Nephron progenitor cell (in vitro differentiated cells): ENCODE measurements at regions not wholly inside any gene's neighbourhood (a gene's known extent, or its start where the extent isn't known, plus 50 kb on each side); places are given as distances from the start of the nearest gene placed in this dataset.
A peak's percentile ranks its signal among the peaks of the same experiment; 100 is the strongest.

Experiments used
- DNase-seq: peaks from one replicate; pipeline ENCODE4 v3.0.0; 2021
- H3K27ac Mint-ChIP-seq: 2 replicates; pipeline ENCODE4 v1.8.0; 2021; ENCODE audit warnings: mild to moderate bottlenecking, moderate library complexity, mixed read lengths
- H3K27me3 Mint-ChIP-seq: 2 replicates; pipeline ENCODE4 v1.8.0; 2021; ENCODE audit warnings: mild to moderate bottlenecking, low read depth, mixed read lengths; ENCODE audit not compliant: poor library complexity
- H3K36me3 Mint-ChIP-seq: 2 replicates; pipeline ENCODE4 v1.8.0; 2021; ENCODE audit warnings: low read depth, mixed read lengths
- H3K4me1 Mint-ChIP-seq: 2 replicates; pipeline ENCODE4 v1.8.0; 2021; ENCODE audit warnings: mixed read lengths
- H3K4me3 Mint-ChIP-seq: 2 replicates; pipeline ENCODE4 v1.8.0; 2021; ENCODE audit warnings: mild to moderate bottlenecking, moderate library complexity, mixed read lengths
- H3K9me3 Mint-ChIP-seq: 2 replicates; pipeline ENCODE4 v1.8.0; 2021; ENCODE audit warnings: mild to moderate bottlenecking, moderate library complexity, mixed read lengths
- CTCF ChIP-seq: fragments of 200-600 bp; sonication (generic); IDR thresholded peaks from 2 replicates; pipeline ENCODE4 v1.5.0; 2021; ENCODE audit warnings: antibody characterized with exemption

- Mint-ChIP-seq H3K27ac (no peak overlapping the region), H3K4me1 (no peaks in the 10 kb centered on the region), H3K9me3 (no peaks in the 10 kb centered on the region), H3K27me3 (peaks cover 4% of the 10 kb centered on the region), H3K4me3 (no peak overlapping the region), H3K36me3 (no peaks in the 10 kb centered on the region)
- TF ChIP-seq CTCF: no peak
- DNase-seq: no peak
Measured at GRCh38 chr12:41684997-41685396, 459.7 kb downstream of the GXYLT1 start.

- Mint-ChIP-seq H3K4me1 (no peaks in the 10 kb centered on the region), H3K27me3 (peaks cover 4% of the 10 kb centered on the region), H3K27ac (no peak overlapping the region), H3K36me3 (no peaks in the 10 kb centered on the region), H3K9me3 (peaks cover 1% of the 10 kb centered on the region), H3K4me3 (no peak overlapping the region)
- TF ChIP-seq CTCF: no peak
- no peak for DNase-seq
Measured at GRCh38 chr12:41683513-41684240, 461.0 kb downstream of the GXYLT1 start.

GRCh38 chr12:41683023-41683422 lies 461.7 kb downstream of the GXYLT1 start:
- Mint-ChIP-seq H3K4me1 (no peaks in the 10 kb centered on the region), H3K27ac (no peak overlapping the region), H3K9me3 (peaks cover 6% of the 10 kb centered on the region), H3K4me3 (no peak overlapping the region), H3K36me3 (no peaks in the 10 kb centered on the region), H3K27me3 (peaks cover 4% of the 10 kb centered on the region)
- no peak for DNase-seq
- no peak for TF ChIP-seq CTCF

GRCh38 chr12:41681898-41682297 lies 462.8 kb downstream of the GXYLT1 start:
- Mint-ChIP-seq H3K9me3 (peaks cover 6% of the 10 kb centered on the region), H3K4me1 (no peaks in the 10 kb centered on the region), H3K4me3 (no peak overlapping the region), H3K27ac (no peak overlapping the region), H3K27me3 (peaks cover 4% of the 10 kb centered on the region), H3K36me3 (no peaks in the 10 kb centered on the region)
- no peak for DNase-seq
- no peak for TF ChIP-seq CTCF

- DNase-seq: no peak
- no peaks in the 10 kb centered on the region for H3K36me3 Mint-ChIP-seq
- H3K4me3 Mint-ChIP-seq: no peak overlapping the region
- no peak for TF ChIP-seq CTCF
- no peaks in the 10 kb centered on the region for H3K4me1 Mint-ChIP-seq
- H3K27ac Mint-ChIP-seq: no peak overlapping the region
- H3K9me3 Mint-ChIP-seq: peaks cover 6% of the 10 kb centered on the region
- peaks cover 4% of the 10 kb centered on the region for H3K27me3 Mint-ChIP-seq
Measured at GRCh38 chr12:41680155-41680554, 464.5 kb downstream of the GXYLT1 start.

- Mint-ChIP-seq H3K4me3 (no peak overlapping the region), H3K27ac (no peak overlapping the region), H3K9me3 (peaks cover 14% of the 10 kb centered on the region), H3K36me3 (no peaks in the 10 kb centered on the region), H3K4me1 (no peaks in the 10 kb centered on the region), H3K27me3 (no peaks in the 10 kb centered on the region)
- TF ChIP-seq CTCF: peak; percentile 53
- DNase-seq: no peak
Measured at GRCh38 chr12:41663598-41664265, 475.6 kb downstream of the PDZRN4 start.
